Endothelial cell of umbilical vein (primary cell): ENCODE measurements at regions not wholly inside any gene's neighbourhood (a gene's known extent, or its start where the extent isn't known, plus 50 kb on each side); places are given as distances from the start of the nearest gene placed in this dataset.

ENCODE experiments used
- BruUV-seq: library from RNA; stranded (reverse); fragments of 400-500 nt; replicated peaks from 2 replicates; lab custom pipeline; 2021; lab: Mats Ljungman, UMichigan
- CTCF ChIA-PET: fragments of 300-600, 350-600 bp; sonication (Branson Sonifier 250); formaldehyde crosslinking; loops from one replicate; lab custom pipeline; 2021; ENCODE audit warnings: antibody characterized with exemption, inconsistent platforms; lab: Charles Lee
- POLR2A ChIA-PET: fragments of 300-600, 350-600 bp; sonication (Branson Sonifier 250); formaldehyde crosslinking; loops from one replicate; lab custom pipeline; 2021; ENCODE audit warnings: antibody characterized with exemption, inconsistent platforms; lab: Charles Lee
- DNase-seq: peaks from one replicate; pipeline ENCODE4 v3.0.0-alpha.2; 2011; ENCODE audit warnings: low read depth, low spot score
- FAIRE-seq: peaks from 2 replicates; lab custom pipeline; 2011; peaks lifted over from hg19 to GRCh38; lab: Jason Lieb, UNC
- H2AFZ ChIP-seq: 2 replicates; pipeline ENCODE4 v1.6.0; 2012; ENCODE audit warnings: low read depth, low read length, control low read depth, inconsistent platforms
- H3K27ac ChIP-seq: 2 replicates; pipeline ENCODE4 v1.5.1; 2011; ENCODE audit warnings: low read depth, mild to moderate bottlenecking, control low read depth, low read length, moderate library complexity; ENCODE audit not compliant: insufficient read depth
- H3K27me3 ChIP-seq, 2 experiments: 2 replicates each; pipeline versions ENCODE4 v1.6.0 to v1.6.1; 2011; ENCODE audit warnings: low read length in 2 of 2, mixed read lengths in 1 of 2; ENCODE audit not compliant: control insufficient read depth in 2 of 2, insufficient read depth in 2 of 2
- H3K36me3 ChIP-seq, 2 experiments: 2 replicates in 1 of 2; 3 replicates in 1 of 2; pipeline ENCODE4 v1.5.1; 2011; ENCODE audit warnings: low read length in 2 of 2, mild to moderate bottlenecking in 1 of 2, moderate library complexity in 1 of 2; ENCODE audit not compliant: control insufficient read depth in 2 of 2, insufficient read depth in 2 of 2; ENCODE audit errors: extremely low read depth in 1 of 2
- H3K4me1 ChIP-seq: 3 replicates; pipeline ENCODE4 v1.5.1; 2011; ENCODE audit warnings: mild to moderate bottlenecking, low read length; ENCODE audit not compliant: control insufficient read depth, insufficient read depth; ENCODE audit errors: extremely low read depth
- H3K4me2 ChIP-seq: 2 replicates; pipeline ENCODE4 v1.6.1; 2011; ENCODE audit warnings: low read length, control low read depth, mixed read lengths; ENCODE audit not compliant: insufficient read depth
- H3K4me3 ChIP-seq, 3 experiments: fragments of 200-600 bp in 1 of 3; sonication (generic), shearing (Covaris generic) in 1 of 3; replicated peaks in 1 of 3; 2 replicates each; pipeline ENCODE4 v1.5.1; 2011 to 2016; ENCODE audit warnings: control low read depth in 3 of 3, low read length in 3 of 3, mild to moderate bottlenecking in 2 of 3, inconsistent platforms in 1 of 3, low read depth in 1 of 3, moderate library complexity in 1 of 3; ENCODE audit not compliant: insufficient read depth in 1 of 3
- H3K79me2 ChIP-seq: 2 replicates; pipeline ENCODE4 v1.6.0; 2012; ENCODE audit warnings: low read length, inconsistent platforms; ENCODE audit not compliant: control insufficient read depth, insufficient read depth
- H3K9ac ChIP-seq: replicated peaks from 2 replicates; pipeline ENCODE3; 2011; ENCODE audit warnings: low read length, control low read depth; ENCODE audit not compliant: insufficient read depth; ENCODE audit errors: extremely low read depth
- H3K9me1 ChIP-seq: replicated peaks from 3 replicates; pipeline ENCODE4 v1.6.0; 2011; ENCODE audit warnings: mild to moderate bottlenecking, low read length; ENCODE audit not compliant: control insufficient read depth, insufficient read depth; ENCODE audit errors: extremely low read depth
- H3K9me3 ChIP-seq: replicated peaks from 2 replicates; pipeline ENCODE4 v1.5.1; 2012; ENCODE audit warnings: low read length, inconsistent platforms; ENCODE audit not compliant: control insufficient read depth, insufficient read depth
- H4K20me1 ChIP-seq: replicated peaks from 2 replicates; pipeline ENCODE3; 2011; ENCODE audit warnings: mild to moderate bottlenecking, low read length; ENCODE audit not compliant: control insufficient read depth, insufficient read depth; ENCODE audit errors: extremely low read depth
- EZH2 ChIP-seq: IDR thresholded peaks from 2 replicates; pipeline ENCODE4 v1.6.1; 2012; ENCODE audit warnings: borderline replicate concordance, low read depth, mild to moderate bottlenecking, moderate library complexity, low read length, inconsistent platforms; ENCODE audit not compliant: severe bottlenecking
- FOS ChIP-seq: IDR thresholded peaks from 2 replicates; pipeline ENCODE4 v1.6.1; 2011; ENCODE audit warnings: mild to moderate bottlenecking, low read length, moderate library complexity, borderline replicate concordance; ENCODE audit not compliant: insufficient read depth
- GATA2 ChIP-seq: IDR thresholded peaks from 2 replicates; pipeline ENCODE4 v1.7.0; 2011; ENCODE audit warnings: low read depth, mild to moderate bottlenecking, moderate library complexity, mixed read lengths, low read length; ENCODE audit not compliant: insufficient read length, insufficient read depth
- JUN ChIP-seq: IDR thresholded peaks from 2 replicates; pipeline ENCODE4 v1.6.1; 2011; ENCODE audit warnings: borderline replicate concordance, low read depth; ENCODE audit not compliant: insufficient read length, insufficient read depth
- MYC ChIP-seq: IDR thresholded peaks from one replicate; pipeline ENCODE4 v1.6.1; 2011; ENCODE audit warnings: mild to moderate bottlenecking, low read depth, low read length
- POLR2A ChIP-seq: IDR thresholded peaks from 2 replicates; pipeline ENCODE4 v1.6.1; 2012; ENCODE audit warnings: low read depth, mild to moderate bottlenecking, control low read depth, low read length
- POLR2AphosphoS5 ChIP-seq: IDR thresholded peaks from 2 replicates; pipeline ENCODE4 v1.6.1; 2012; ENCODE audit warnings: low read depth, mild to moderate bottlenecking, control low read depth, low read length, moderate library complexity; ENCODE audit not compliant: insufficient read depth
- dilution Hi-C: fragments of 300-500 bp; cut with MboI; formaldehyde crosslinking; loops from one replicate; pipeline ENCODE4 v1.15.0; 2019; ENCODE audit warnings: low sequenced_read_pairs; ENCODE audit not compliant: extremely low pct_ligation_motif_present
- intact Hi-C: fragments of 100-400 bp; cut with micrococcal nuclease; formaldehyde crosslinking; loops from one replicate; pipeline ENCODE4 v1.10.0; 2022
- TF ChIP-seq, protein P1 (sequence below), 2 donors: IDR thresholded peaks; 1 replicate in 1 of 2; 2 replicates in 1 of 2; pipeline ENCODE4 v1.5.1; 2011; ENCODE audit warnings: low read length in 2 of 2, mild to moderate bottlenecking in 2 of 2, moderate library complexity in 2 of 2, control low read depth in 1 of 2, inconsistent platforms in 1 of 2, low read depth in 1 of 2; ENCODE audit not compliant: insufficient read depth in 1 of 2; ENCODE audit errors: extremely low read depth in 1 of 2
- TF ChIP-seq, protein P2 (sequence below): IDR thresholded peaks from 2 replicates; pipeline ENCODE4 v1.6.1; 2011; ENCODE audit not compliant: insufficient read depth, insufficient read length

DNA sequence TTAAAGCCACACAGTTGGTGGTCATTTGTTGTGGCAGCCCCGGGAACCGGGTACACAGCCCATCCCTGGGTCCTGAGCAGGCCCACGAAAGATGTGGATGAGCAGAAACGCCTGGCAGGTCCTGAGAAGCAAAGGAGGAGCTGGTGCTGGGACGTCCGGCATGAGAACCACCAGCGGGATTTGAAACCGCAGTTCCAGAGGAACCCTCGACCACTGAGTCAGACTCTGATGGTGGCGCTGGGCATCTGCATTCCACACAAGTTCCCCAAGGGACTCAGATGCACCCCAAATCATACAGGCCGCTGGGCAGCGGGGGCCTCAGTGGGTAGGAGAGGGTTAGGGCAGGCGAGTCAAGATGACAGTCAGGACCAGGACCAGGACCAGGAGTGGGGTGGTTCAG lies 363.0 kb downstream of the SHANK2 start:
- Histone ChIP-seq H2AFZ (no peak overlapping the region), H3K4me3 (no peak overlapping the region), H3K4me2 (no peak overlapping the region), H3K4me1 (no peaks in the 10 kb centered on the region), H3K27me3 (no peaks in the 10 kb centered on the region), H4K20me1 (no peaks in the 10 kb centered on the region), H3K9me3 (peaks cover 5% of the 10 kb centered on the region), H3K36me3 (no peaks in the 10 kb centered on the region), H3K9me1 (no peaks in the 10 kb centered on the region), H3K27ac (no peak overlapping the region), H3K9ac (no peak overlapping the region), H3K79me2 (no peaks in the 10 kb centered on the region)
- POLR2A ChIA-PET, result no interaction called here
- TF ChIP-seq GATA2 (no peak), POLR2AphosphoS5 (no peak), MYC (no peak), JUN (no peak), FOS (no peak), POLR2A (no peak), EZH2 (no peak)
- TF ChIP-seq, protein P1, sequence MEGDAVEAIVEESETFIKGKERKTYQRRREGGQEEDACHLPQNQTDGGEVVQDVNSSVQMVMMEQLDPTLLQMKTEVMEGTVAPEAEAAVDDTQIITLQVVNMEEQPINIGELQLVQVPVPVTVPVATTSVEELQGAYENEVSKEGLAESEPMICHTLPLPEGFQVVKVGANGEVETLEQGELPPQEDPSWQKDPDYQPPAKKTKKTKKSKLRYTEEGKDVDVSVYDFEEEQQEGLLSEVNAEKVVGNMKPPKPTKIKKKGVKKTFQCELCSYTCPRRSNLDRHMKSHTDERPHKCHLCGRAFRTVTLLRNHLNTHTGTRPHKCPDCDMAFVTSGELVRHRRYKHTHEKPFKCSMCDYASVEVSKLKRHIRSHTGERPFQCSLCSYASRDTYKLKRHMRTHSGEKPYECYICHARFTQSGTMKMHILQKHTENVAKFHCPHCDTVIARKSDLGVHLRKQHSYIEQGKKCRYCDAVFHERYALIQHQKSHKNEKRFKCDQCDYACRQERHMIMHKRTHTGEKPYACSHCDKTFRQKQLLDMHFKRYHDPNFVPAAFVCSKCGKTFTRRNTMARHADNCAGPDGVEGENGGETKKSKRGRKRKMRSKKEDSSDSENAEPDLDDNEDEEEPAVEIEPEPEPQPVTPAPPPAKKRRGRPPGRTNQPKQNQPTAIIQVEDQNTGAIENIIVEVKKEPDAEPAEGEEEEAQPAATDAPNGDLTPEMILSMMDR (IDR thresholded peaks at IDR 0.05; ENCODE audit: extremely low read depth in 1 of 2, insufficient read depth in 1 of 2, low read depth in 1 of 2, low read length in 2 of 2), result no peak
- TF ChIP-seq, protein P2, sequence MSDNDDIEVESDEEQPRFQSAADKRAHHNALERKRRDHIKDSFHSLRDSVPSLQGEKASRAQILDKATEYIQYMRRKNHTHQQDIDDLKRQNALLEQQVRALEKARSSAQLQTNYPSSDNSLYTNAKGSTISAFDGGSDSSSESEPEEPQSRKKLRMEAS, result no peak
- DNase-seq (no peak), FAIRE-seq (no peak)
- dilution Hi-C loops, result no loop called here
- intact Hi-C loops, result no loop called here
- CTCF ChIA-PET, result no interaction called here
- BruUV-seq, result no TSS peak
